K562 (cell line): ENCODE measurements at regions not wholly inside any gene's neighbourhood (a gene's known extent, or its start where the extent isn't known, plus 50 kb on each side); places are given as distances from the start of the nearest gene placed in this dataset.

ENCODE experiments used
- CEBPB ChIP-seq: fragments of 450-650 bp; IDR thresholded peaks from 2 replicates; pipeline ENCODE4 v1.6.1; 2016; ENCODE audit warnings: missing genetic modification characterization, missing compliant biosample characterization
- CREM ChIP-seq: IDR thresholded peaks from 2 replicates; pipeline ENCODE4 v1.6.1; 2014; ENCODE audit warnings: antibody characterized with exemption, low read depth
- CTCF ChIP-seq, 3 experiments: IDR thresholded peaks in 2 of 3; conservative IDR thresholded peaks in 1 of 3; 2 replicates each; pipeline ENCODE4 v1.5.1; 2011 to 2012; ENCODE audit warnings: low read length in 3 of 3, mild to moderate bottlenecking in 3 of 3, control low read depth in 2 of 3, improper control_type of control experiment in 1 of 3, inconsistent platforms in 1 of 3, low read depth in 1 of 3, mixed read lengths in 1 of 3, moderate library complexity in 1 of 3; ENCODE audit not compliant: insufficient read depth in 2 of 3
- ELK1 ChIP-seq: sonication (generic); formaldehyde crosslinking; IDR thresholded peaks from 2 replicates; pipeline ENCODE4 v1.8.1; 2022; ENCODE audit warnings: missing genetic modification reagents
- EP400 ChIP-seq: fragments of 450-650 bp; IDR thresholded peaks from 2 replicates; pipeline ENCODE4 v1.6.1; 2017; ENCODE audit warnings: antibody characterized with exemption, mild to moderate bottlenecking, moderate library complexity
- ERF ChIP-seq: fragments of 450-650 bp; formaldehyde crosslinking; IDR thresholded peaks from 2 replicates; pipeline ENCODE4 v1.4.0; 2020; ENCODE audit warnings: mild to moderate bottlenecking, mixed read lengths
- NR2C2 ChIP-seq, 2 experiments: fragments of 200-800 bp in 1 of 2; sonication (Bioruptor generic) in 1 of 2; sonication (generic) in 1 of 2; formaldehyde crosslinking in 1 of 2; IDR thresholded peaks; 2 replicates each; pipeline versions ENCODE4 v1.6.1 to v1.8.0; 2016 to 2022; ENCODE audit warnings: mild to moderate bottlenecking in 1 of 2, missing compliant biosample characterization in 1 of 2, missing genetic modification characterization in 1 of 2, missing genetic modification reagents in 1 of 2
- POLR2AphosphoS5 ChIP-seq: IDR thresholded peaks from 2 replicates; pipeline ENCODE4 v1.6.1; 2011; ENCODE audit warnings: mild to moderate bottlenecking, low read depth, low read length, moderate library complexity; ENCODE audit not compliant: control insufficient read depth, insufficient read depth
- RBM34 ChIP-seq: fragments of 200-400 bp; formaldehyde crosslinking; IDR thresholded peaks from 2 replicates; pipeline ENCODE4 v1.6.1; 2018; ENCODE audit warnings: low read length, borderline replicate concordance; ENCODE audit not compliant: insufficient read depth
- SIN3A ChIP-seq, 2 experiments: fragments of 150-350 bp in 1 of 2; IDR thresholded peaks; 2 replicates each; pipeline ENCODE4 v1.6.1; 2011 to 2016; ENCODE audit warnings: borderline replicate concordance in 2 of 2, low read depth in 2 of 2, low read length in 2 of 2, mild to moderate bottlenecking in 2 of 2, moderate library complexity in 2 of 2; ENCODE audit not compliant: control insufficient read depth in 1 of 2
- ZBTB17 ChIP-seq: fragments of 450-650 bp; formaldehyde crosslinking; IDR thresholded peaks from 2 replicates; pipeline ENCODE4 v1.4.0; 2020; ENCODE audit warnings: mild to moderate bottlenecking
- ZKSCAN8 ChIP-seq: fragments of 200-800 bp; sonication (Bioruptor generic); IDR thresholded peaks from 2 replicates; pipeline ENCODE4 v1.6.1; 2016; ENCODE audit warnings: missing genetic modification characterization, missing compliant biosample characterization
- TF ChIP-seq, protein P1 (sequence below): fragments of 450-650 bp; formaldehyde crosslinking; IDR thresholded peaks from 2 replicates; pipeline ENCODE4 v1.4.0; 2020; ENCODE audit warnings: mild to moderate bottlenecking, moderate library complexity

DNA sequence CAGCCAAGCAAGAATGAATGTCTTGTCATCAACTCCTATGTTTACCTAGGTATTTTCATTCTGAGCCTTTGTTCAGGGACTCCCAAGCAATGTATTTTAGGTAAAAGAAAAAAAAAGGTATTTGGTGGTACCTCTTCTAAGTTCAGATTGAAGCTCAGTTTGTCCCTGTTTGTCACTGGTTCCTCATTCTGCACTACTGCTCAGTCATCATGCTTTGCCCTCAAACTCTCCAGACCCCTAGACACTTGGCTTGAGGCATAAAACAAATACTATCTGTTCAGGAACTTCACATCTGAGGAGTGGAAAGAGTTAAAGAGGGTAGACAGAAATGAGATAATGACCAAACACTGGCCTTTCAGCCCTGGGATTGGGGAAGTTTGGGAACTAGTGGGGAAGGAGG is 163.6 kb upstream of the HNRNPA3 start:
- TF ChIP-seq RBM34 (no peak), CEBPB (no peak), POLR2AphosphoS5 (no peak), ERF (CRISPR knock-in tag) (no peak), ELK1 (no peak), CTCF (IDR thresholded peaks at IDR 0.05 in 2 of 3, conservative IDR thresholded peaks at IDR 0.05 in 1 of 3; ENCODE audit: insufficient read depth in 2 of 3, low read depth in 1 of 3, low read length in 3 of 3) (no peak), EP400 (no peak), NR2C2 (CRISPR knock-in tag; IDR thresholded peaks at IDR 0.05) (no peak), NR2C2 (tag; IDR thresholded peaks at IDR 0.05) (no peak), SIN3A (IDR thresholded peaks at IDR 0.05; ENCODE audit: borderline replicate concordance in 2 of 2, control insufficient read depth in 1 of 2, low read depth in 2 of 2, low read length in 2 of 2) (no peak), CREM (no peak), ZKSCAN8 (CRISPR knock-in tag) (no peak), ZBTB17 (no peak)
- TF ChIP-seq, protein P1, sequence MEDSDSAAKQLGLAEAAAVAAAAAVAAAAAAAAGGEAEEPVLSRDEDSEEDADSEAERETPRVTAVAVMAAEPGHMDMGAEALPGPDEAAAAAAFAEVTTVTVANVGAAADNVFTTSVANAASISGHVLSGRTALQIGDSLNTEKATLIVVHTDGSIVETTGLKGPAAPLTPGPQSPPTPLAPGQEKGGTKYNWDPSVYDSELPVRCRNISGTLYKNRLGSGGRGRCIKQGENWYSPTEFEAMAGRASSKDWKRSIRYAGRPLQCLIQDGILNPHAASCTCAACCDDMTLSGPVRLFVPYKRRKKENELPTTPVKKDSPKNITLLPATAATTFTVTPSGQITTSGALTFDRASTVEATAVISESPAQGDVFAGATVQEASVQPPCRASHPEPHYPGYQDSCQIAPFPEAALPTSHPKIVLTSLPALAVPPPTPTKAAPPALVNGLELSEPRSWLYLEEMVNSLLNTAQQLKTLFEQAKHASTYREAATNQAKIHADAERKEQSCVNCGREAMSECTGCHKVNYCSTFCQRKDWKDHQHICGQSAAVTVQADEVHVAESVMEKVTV (CRISPR knock-in tag): no peak
